ENCODE measurements at regions not wholly inside any gene's neighbourhood (a gene's known extent, or its start where the extent isn't known, plus 50 kb on each side); places are given as distances from the start of the nearest gene placed in this dataset.

- H3K9ac ChIP-seq (replicated peaks in 1 of 4; ENCODE audit: extremely low read depth in 1 of 4, low read depth in 3 of 4, low read length in 3 of 4) = no peak overlapping the region
- CTCF ChIA-PET (ENCODE audit: partially characterized antibody) = interaction anchor here (1.8 to 1.9 kb wide), 2 partner anchors 11 to 18 kb away, joined by 4 read pairs; no protein-coding TSS in a partner anchor
- H4K8ac ChIP-seq (ENCODE audit: extremely low read depth, insufficient read depth, low read length) = no peak overlapping the region
- no peaks in the 10 kb centered on the region for H3K23me2 ChIP-seq (ENCODE audit: low read depth, low read length)
- no peaks in the 10 kb centered on the region for H3K9me3 ChIP-seq (ENCODE audit: insufficient read depth in 2 of 2, low read depth in 1 of 2, low read length in 1 of 2)
- no peak overlapping the region for H3K23ac ChIP-seq (ENCODE audit: insufficient read length)
- no peak overlapping the region for H2BK120ac ChIP-seq (replicated peaks; ENCODE audit: low read depth, low read length)
- H3K79me1 ChIP-seq (ENCODE audit: low read depth, low read length) = no peaks in the 10 kb centered on the region
- H3K4me2 ChIP-seq (ENCODE audit: insufficient read depth in 1 of 2, low read depth in 2 of 2, low read length in 2 of 2) = no peak overlapping the region
- H3K4me3 ChIP-seq (ENCODE audit: extremely low read depth in 1 of 4, insufficient read depth in 2 of 4, low read depth in 3 of 4, low read length in 4 of 4) = no peak overlapping the region
- H2BK20ac ChIP-seq (ENCODE audit: low read length) = no peak overlapping the region
- no peak overlapping the region for H4K91ac ChIP-seq (replicated peaks; ENCODE audit: insufficient read length, low read length)
- no peak for FAIRE-seq
- H3K14ac ChIP-seq (ENCODE audit: insufficient read length) = no peak overlapping the region
- H3K36me3 ChIP-seq (ENCODE audit: control insufficient read depth in 2 of 4, insufficient read depth in 4 of 4, low read length in 3 of 4) = no peaks in the 10 kb centered on the region
- DNase-seq (ENCODE audit: low read depth in 1 of 2, low spot score in 2 of 2) = no peak
- no peak overlapping the region for H3K4ac ChIP-seq (replicated peaks; ENCODE audit: insufficient read length, low read depth, low read length)
- H3K18ac ChIP-seq (ENCODE audit: extremely low read depth, low read length) = no peak overlapping the region
- no peaks in the 10 kb centered on the region for H3K27me3 ChIP-seq (replicated peaks in 1 of 4; ENCODE audit: control insufficient read depth in 3 of 4, extremely low read depth in 1 of 4, insufficient read depth in 3 of 4, low read length in 3 of 4)
- WGBS, 2 experiments (ENCODE audit: extremely low coverage in 1 of 2, insufficient coverage in 1 of 2, insufficient read length in 1 of 2, insufficient replicate concordance in 2 of 2, low coverage in 1 of 2, low lambda C conversion rate in 2 of 2, missing lambda C conversion rate in 1 of 2) = 93% methylated on average over 3 of the region's 3 CpGs; no CpG with 5 or more reads in 1 of the 2 experiments
- H2BK12ac ChIP-seq (ENCODE audit: low read depth, low read length) = no peak overlapping the region
- H3K27ac ChIP-seq (ENCODE audit: low read depth, low read length) = no peak overlapping the region
- no peak for TF ChIP-seq TBP (IDR thresholded peaks at IDR 0.05; ENCODE audit: low read depth, low read length)
- TF ChIP-seq NRF1 (IDR thresholded peaks at IDR 0.05; ENCODE audit: low read depth, low read length) = no peak
- no peak for TF ChIP-seq KDM1A (IDR thresholded peaks at IDR 0.05; ENCODE audit: borderline replicate concordance, low read length)
- TF ChIP-seq, protein P1, sequence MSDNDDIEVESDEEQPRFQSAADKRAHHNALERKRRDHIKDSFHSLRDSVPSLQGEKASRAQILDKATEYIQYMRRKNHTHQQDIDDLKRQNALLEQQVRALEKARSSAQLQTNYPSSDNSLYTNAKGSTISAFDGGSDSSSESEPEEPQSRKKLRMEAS (IDR thresholded peaks at IDR 0.05) = no peak
- H4K20me1 ChIP-seq (replicated peaks in 1 of 2; ENCODE audit: control insufficient read depth in 1 of 2, insufficient read depth in 2 of 2, low read length in 2 of 2) = no peaks in the 10 kb centered on the region
- H4K5ac ChIP-seq (ENCODE audit: insufficient read length, low read depth, low read length) = no peak overlapping the region
- no peaks in the 10 kb centered on the region for H3K4me1 ChIP-seq (replicated peaks in 1 of 4; ENCODE audit: control insufficient read depth in 3 of 4, insufficient read depth in 4 of 4, low read length in 3 of 4)
- no peak overlapping the region for H3K56ac ChIP-seq (replicated peaks; ENCODE audit: insufficient read length, low read depth, low read length)
- H3K79me2 ChIP-seq (ENCODE audit: control insufficient read depth in 1 of 2, insufficient read depth in 2 of 2, low read length in 2 of 2) = no peaks in the 10 kb centered on the region
- no peak overlapping the region for H2AK5ac ChIP-seq (ENCODE audit: low read depth, low read length)
- no peak overlapping the region for H2AFZ ChIP-seq (ENCODE audit: low read length)
- no peak overlapping the region for H2BK5ac ChIP-seq (ENCODE audit: low read depth, low read length)
- POLR2A ChIA-PET (ENCODE audit: partially characterized antibody) = no interaction called here
- H2BK15ac ChIP-seq (ENCODE audit: low read length) = no peak overlapping the region
Measured at GRCh38 chr10:44197646-44198045, 187.3 kb downstream of the CXCL12 start.

All from H1 (cell line).